HUES64 (cell line): ENCODE measurements at regions not wholly inside any gene's neighbourhood (a gene's known extent, or its start where the extent isn't known, plus 50 kb on each side); places are given as distances from the start of the nearest gene placed in this dataset.
"Not testable (repeated sequence)": the region's sequence is repeated elsewhere in the genome, so short reads cannot be mapped to it uniquely, and the experiment has no call there.

Experiments used
- H3K27ac ChIP-seq: 2 replicates; pipeline ENCODE4 v1.7.0; 2013; ENCODE audit warnings: low read depth, low read length, inconsistent platforms
- H3K27me3 ChIP-seq: 2 replicates; pipeline ENCODE4 v1.6.1; 2013; ENCODE audit warnings: mild to moderate bottlenecking, low read length; ENCODE audit not compliant: insufficient read depth
- H3K36me3 ChIP-seq: 2 replicates; pipeline ENCODE4 v1.6.1; 2013; ENCODE audit warnings: mild to moderate bottlenecking, low read length; ENCODE audit not compliant: insufficient read depth
- H3K4me1 ChIP-seq: 2 replicates; pipeline ENCODE4 v1.6.1; 2013; ENCODE audit warnings: mild to moderate bottlenecking, low read length, moderate library complexity; ENCODE audit not compliant: insufficient read depth
- H3K4me3 ChIP-seq: 2 replicates; pipeline ENCODE4 v1.5.1; 2013; ENCODE audit warnings: mild to moderate bottlenecking, low read length, moderate library complexity
- H3K9ac ChIP-seq: 2 replicates; pipeline ENCODE4 v1.6.1; 2013; ENCODE audit warnings: mild to moderate bottlenecking, low read depth, low read length
- H3K9me3 ChIP-seq: 2 replicates; pipeline ENCODE4 v1.6.1; 2013; ENCODE audit warnings: low read depth, low read length; ENCODE audit not compliant: insufficient read depth
- WGBS: fragments of 150-250, 120-280 bp; methylation state at CpG from one replicate; pipeline ENCODE4 v1.1.7; 2013; ENCODE audit warnings: missing lambda C conversion rate; 5-methylcytosine and 5-hydroxymethylcytosine counted together

- Histone ChIP-seq H3K36me3 (no peaks in the 10 kb centered on the region), H3K9me3 (no peaks in the 10 kb centered on the region), H3K27me3 (no peaks in the 10 kb centered on the region), H3K9ac (no peak overlapping the region), H3K4me1 (no peaks in the 10 kb centered on the region), H3K4me3 (no peak overlapping the region), H3K27ac (no peak overlapping the region)
- 67% methylated on average over 11 of the region's 11 CpGs for WGBS
Measured at GRCh38 chr1:30550365-30551220, 172.8 kb downstream of the MATN1 start.

GRCh38 chr1:30549872-30550271 is 173.5 kb downstream of the MATN1 start:
- not testable (repeated sequence) for H3K9ac ChIP-seq, H3K36me3 ChIP-seq, H3K4me1 ChIP-seq, H3K9me3 ChIP-seq, H3K4me3 ChIP-seq, H3K27me3 ChIP-seq, H3K27ac ChIP-seq
- 91% methylated on average over 1 of the region's 1 CpG for WGBS

- no peaks in the 10 kb centered on the region for H3K4me1 ChIP-seq
- H3K4me3 ChIP-seq, result no peak overlapping the region
- H3K9ac ChIP-seq, result no peak overlapping the region
- no peak overlapping the region for H3K27ac ChIP-seq
- H3K36me3 ChIP-seq, result no peaks in the 10 kb centered on the region
- H3K27me3 ChIP-seq, result no peaks in the 10 kb centered on the region
- H3K9me3 ChIP-seq, result no peaks in the 10 kb centered on the region
- no CpG with 5 or more reads among the region's 2 CpGs for WGBS
Measured at GRCh38 chr1:30548294-30548693, 175.1 kb downstream of the MATN1 start.

- H3K9me3 ChIP-seq, H3K27ac ChIP-seq, H3K27me3 ChIP-seq, H3K4me3 ChIP-seq, H3K9ac ChIP-seq, H3K36me3 ChIP-seq, H3K4me1 ChIP-seq: not testable (repeated sequence)
- WGBS, result 77% methylated on average over 2 of the region's 2 CpGs
Measured at GRCh38 chr1:30547326-30547725, 176.1 kb downstream of the MATN1 start.

GRCh38 chr1:30545365-30545764 is 178.0 kb downstream of the MATN1 start:
- Histone ChIP-seq H3K27me3 (no peaks in the 10 kb centered on the region), H3K9me3 (0 out of 2 replicates have a peak, but pooled peaks cover 4% of the 10 kb centered on the region), H3K27ac (no peak overlapping the region), H3K4me1 (no peaks in the 10 kb centered on the region), H3K9ac (no peak overlapping the region), H3K4me3 (no peak overlapping the region), H3K36me3 (no peaks in the 10 kb centered on the region)
- 58% methylated on average over 4 of the region's 4 CpGs for WGBS

- WGBS, result 91% methylated on average over 10 of the region's 10 CpGs
- Histone ChIP-seq H3K27me3 (no peaks in the 10 kb centered on the region), H3K9me3 (0 out of 2 replicates have a peak, but pooled peaks cover 4% of the 10 kb centered on the region), H3K27ac (no peak overlapping the region), H3K4me1 (no peaks in the 10 kb centered on the region), H3K9ac (no peak overlapping the region), H3K4me3 (no peak overlapping the region), H3K36me3 (no peaks in the 10 kb centered on the region)
Measured at GRCh38 chr1:30541721-30542485, 181.5 kb downstream of the MATN1 start.

GRCh38 chr1:30540611-30541192 is 182.7 kb downstream of the MATN1 start:
- H3K27me3 ChIP-seq, result no peaks in the 10 kb centered on the region
- H3K9ac ChIP-seq, result no peak overlapping the region
- no peak overlapping the region for H3K4me3 ChIP-seq
- no peak overlapping the region for H3K27ac ChIP-seq
- no peaks in the 10 kb centered on the region for H3K36me3 ChIP-seq
- H3K9me3 ChIP-seq, result 0 out of 2 replicates have a peak, but pooled peaks cover 4% of the 10 kb centered on the region
- no peaks in the 10 kb centered on the region for H3K4me1 ChIP-seq
- 77% methylated on average over 5 of the region's 5 CpGs for WGBS

- Histone ChIP-seq H3K27me3 (no peaks in the 10 kb centered on the region), H3K4me3 (no peak overlapping the region), H3K4me1 (no peaks in the 10 kb centered on the region), H3K9ac (no peak overlapping the region), H3K9me3 (0 out of 2 replicates have a peak, but pooled peaks cover 4% of the 10 kb centered on the region), H3K36me3 (no peaks in the 10 kb centered on the region), H3K27ac (no peak overlapping the region)
- WGBS, result 89% methylated on average over 6 of the region's 6 CpGs
Measured at GRCh38 chr1:30539884-30540283, 183.5 kb downstream of the MATN1 start.

- no peak overlapping the region for H3K4me3 ChIP-seq
- 0 out of 2 replicates have a peak, but pooled peaks cover 4% of the 10 kb centered on the region for H3K9me3 ChIP-seq
- no peaks in the 10 kb centered on the region for H3K4me1 ChIP-seq
- no peaks in the 10 kb centered on the region for H3K36me3 ChIP-seq
- H3K9ac ChIP-seq, result no peak overlapping the region
- no peak overlapping the region for H3K27ac ChIP-seq
- 79% methylated on average over 8 of the region's 8 CpGs for WGBS
- no peaks in the 10 kb centered on the region for H3K27me3 ChIP-seq
Measured at GRCh38 chr1:30538993-30539867, 184.2 kb downstream of the MATN1 start.

DNA sequence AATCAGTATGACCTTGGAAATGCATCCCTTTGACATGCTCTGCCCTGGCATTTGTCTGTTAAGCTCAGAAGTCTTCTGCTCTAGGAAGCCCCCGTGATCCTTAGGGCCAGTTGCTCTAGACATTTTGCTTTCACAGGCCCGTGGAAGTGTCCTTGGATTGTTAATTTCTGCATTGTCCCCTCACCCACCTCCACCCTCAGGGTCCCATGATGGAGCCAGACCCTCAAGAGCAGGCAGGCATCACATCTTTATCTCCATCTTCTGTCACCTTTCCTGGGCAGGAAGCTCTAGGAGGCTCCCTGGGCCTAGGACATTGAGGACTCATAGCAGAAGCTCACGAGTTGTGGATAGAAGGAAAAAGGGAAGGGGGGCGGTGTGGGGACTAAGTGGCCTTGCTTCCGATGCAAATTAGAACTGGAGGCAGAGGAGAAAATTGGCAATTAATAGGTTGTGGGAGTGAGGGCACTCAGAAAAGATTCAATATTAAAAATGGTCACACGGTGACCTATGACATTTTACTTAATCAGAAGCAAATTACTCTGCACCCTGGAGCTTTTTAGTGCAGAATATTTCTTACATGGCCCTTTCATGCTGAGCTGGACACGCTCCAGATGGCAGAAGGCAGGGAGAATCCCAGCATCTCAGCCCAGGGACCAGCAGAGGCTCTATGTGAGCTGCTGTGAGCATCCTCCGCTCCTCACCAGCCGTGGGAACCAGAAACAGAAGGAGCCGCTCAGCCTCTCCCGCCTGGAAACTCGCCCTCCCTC is 185.0 kb downstream of the MATN1 start:
- Histone ChIP-seq H3K9ac (no peak overlapping the region), H3K27ac (no peak overlapping the region), H3K27me3 (no peaks in the 10 kb centered on the region), H3K9me3 (0 out of 2 replicates have a peak, but pooled peaks cover 4% of the 10 kb centered on the region), H3K36me3 (no peaks in the 10 kb centered on the region), H3K4me3 (no peak overlapping the region), H3K4me1 (no peaks in the 10 kb centered on the region)
- WGBS, result 78% methylated on average over 12 of the region's 12 CpGs
